NCI-H510A treated with DMSO at 0.1 percent for 48 hours (cell line): ENCODE measurements at regions not wholly inside any gene's neighbourhood (a gene's known extent, or its start where the extent isn't known, plus 50 kb on each side); places are given as distances from the start of the nearest gene placed in this dataset.
"Not testable (repeated sequence)": the region's sequence is repeated elsewhere in the genome, so short reads cannot be mapped to it uniquely, and the experiment has no call there.

ENCODE experiments used
- DNase-seq: peaks from one replicate; lab custom pipeline; 2025; lab: John Stamatoyannopoulos, UW

DNA sequence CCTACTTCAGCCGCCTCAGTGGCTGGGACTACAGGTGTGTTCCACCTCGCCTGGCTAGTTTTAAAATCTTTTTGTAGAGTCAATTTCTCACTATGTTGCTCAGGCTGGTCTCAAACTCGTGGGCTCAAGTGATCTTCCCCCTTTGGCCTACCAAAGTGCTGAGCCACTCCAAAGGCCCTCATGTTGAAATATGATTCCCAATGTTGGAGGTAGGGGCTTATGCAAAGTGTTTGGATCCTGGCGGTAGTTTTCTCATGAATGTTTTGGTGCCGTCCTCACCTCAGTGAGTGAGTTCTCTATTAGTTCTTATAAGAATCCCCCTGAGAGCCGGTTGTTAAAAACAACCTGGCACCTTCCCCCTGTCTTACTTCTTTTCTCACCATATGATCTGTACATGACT is 784.6 kb downstream of the TMTC2 start:
- DNase-seq = peak; percentile 49

GRCh38 chr12:83470749-83471148 is 784.0 kb downstream of the TMTC2 start:
- peak; percentile 83 for DNase-seq

- DNase-seq = no peak
Measured at GRCh38 chr12:83468988-83469908, 782.5 kb downstream of the TMTC2 start.

DNA sequence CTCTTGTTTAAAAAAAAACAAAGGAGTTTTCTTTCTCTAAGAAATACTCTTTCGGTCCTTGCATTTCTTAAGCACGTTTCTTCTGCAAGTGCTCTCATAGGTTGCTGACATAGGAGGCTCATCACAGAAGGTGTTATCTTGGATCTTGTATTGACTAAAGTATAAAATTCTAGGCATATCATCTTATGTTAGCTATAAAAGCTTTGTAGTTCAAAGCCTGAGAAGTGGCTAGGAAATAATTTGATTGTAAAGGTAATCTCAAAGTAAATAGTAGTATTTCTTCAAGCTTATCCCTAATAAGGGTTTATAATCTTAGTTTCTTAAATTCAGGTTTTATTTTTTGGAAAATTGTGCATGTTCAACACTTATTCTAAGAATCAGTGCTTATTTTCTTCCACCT is 778.9 kb downstream of the TMTC2 start:
- no peak for DNase-seq

DNA sequence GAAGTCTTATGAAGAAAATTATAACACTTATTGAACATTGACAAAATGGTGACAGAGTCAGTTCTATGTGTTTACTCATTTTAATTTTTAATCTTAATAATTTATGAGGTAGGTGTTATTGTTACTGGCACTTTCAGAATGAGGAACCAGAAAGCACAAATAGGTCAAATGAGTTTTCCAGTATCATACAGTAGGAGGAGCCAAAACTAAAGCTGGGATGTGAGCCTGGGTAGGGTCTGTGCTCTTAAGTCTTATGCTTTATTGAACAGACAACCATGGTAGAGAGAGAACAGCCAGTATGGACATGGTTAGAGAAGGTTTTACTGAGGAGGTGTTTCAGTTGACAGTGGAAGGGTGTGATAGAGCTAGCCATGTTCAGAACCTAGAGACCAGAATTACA is 775.7 kb downstream of the TMTC2 start:
- no peak for DNase-seq

- DNase-seq = no peak
Measured at GRCh38 chr12:83461336-83461935, 774.7 kb downstream of the TMTC2 start.

GRCh38 chr12:83451189-83451588 is 764.5 kb downstream of the TMTC2 start:
- no peak for DNase-seq

- DNase-seq = no peak
Measured at GRCh38 chr12:83434600-83434999, 747.9 kb downstream of the TMTC2 start.

DNA sequence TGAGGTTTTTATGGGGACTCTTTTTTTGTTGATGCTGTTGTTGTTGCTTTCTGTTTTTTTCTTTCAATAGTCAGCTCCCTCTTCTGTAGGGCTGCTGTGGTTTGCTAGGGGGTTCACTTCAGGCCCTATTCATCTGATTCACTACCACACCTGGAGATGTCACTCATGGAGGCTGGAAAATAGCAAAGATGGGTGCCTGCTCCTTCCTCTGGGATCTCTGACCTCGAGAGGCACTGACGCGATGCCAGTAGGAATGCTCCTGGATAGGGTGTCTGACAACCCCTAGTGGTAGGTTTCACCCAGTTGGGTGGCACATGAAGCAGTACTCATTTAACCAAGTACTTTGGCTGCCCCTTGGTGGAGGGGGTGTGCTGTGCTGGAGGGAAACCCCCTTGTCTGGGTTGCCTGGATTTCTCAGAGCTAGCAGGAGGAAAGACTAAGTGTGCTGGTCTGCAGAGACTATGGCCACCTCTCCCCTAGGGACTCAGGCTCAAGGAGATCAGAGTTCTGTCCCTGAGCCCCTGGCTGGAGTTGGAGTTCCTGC is 745.5 kb downstream of the TMTC2 start:
- no peak for DNase-seq

GRCh38 chr12:83427586-83428136 is 741.0 kb downstream of the TMTC2 start:
- not testable (repeated sequence) for DNase-seq

- DNase-seq = no peak
Measured at GRCh38 chr12:83414981-83415380, 728.3 kb downstream of the TMTC2 start.

DNA sequence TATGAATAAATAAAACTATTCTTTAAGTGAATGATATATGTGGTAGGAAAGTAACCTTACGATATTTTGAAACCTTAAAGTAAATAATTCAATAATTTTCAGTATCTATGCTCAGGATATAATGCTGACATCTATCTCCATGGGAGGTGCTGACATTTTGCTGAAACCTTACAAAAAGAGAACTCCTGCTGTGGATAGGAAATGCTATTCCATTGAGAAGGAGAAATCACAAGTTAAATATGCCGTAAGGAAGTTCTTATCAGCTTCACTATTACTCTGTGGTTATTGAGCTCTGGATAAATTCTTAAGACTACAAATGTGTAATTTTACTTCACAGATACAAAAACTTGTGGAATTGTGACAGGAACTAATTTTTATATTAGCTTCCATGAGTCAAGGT is 722.1 kb downstream of the TMTC2 start:
- no peak for DNase-seq

DNA sequence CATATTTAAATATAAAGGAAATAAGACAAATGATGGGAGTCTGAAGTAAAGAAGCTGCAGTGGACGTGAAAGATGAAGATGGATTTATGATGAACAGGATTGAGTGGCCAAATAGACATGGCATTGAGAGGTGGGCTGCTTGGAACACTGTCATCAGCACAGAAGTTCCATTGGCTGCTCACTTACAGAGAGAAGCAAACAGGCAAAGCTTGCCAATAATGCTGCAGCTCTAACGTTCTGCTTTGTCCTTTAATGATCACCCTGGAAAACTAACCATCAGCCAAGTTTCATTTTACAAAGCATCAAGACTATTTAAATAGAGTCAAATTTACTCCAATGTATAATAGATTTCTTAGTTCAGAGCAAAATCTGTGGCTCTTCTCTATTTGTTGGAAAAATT is 721.4 kb downstream of the TMTC2 start:
- DNase-seq = no peak

DNA sequence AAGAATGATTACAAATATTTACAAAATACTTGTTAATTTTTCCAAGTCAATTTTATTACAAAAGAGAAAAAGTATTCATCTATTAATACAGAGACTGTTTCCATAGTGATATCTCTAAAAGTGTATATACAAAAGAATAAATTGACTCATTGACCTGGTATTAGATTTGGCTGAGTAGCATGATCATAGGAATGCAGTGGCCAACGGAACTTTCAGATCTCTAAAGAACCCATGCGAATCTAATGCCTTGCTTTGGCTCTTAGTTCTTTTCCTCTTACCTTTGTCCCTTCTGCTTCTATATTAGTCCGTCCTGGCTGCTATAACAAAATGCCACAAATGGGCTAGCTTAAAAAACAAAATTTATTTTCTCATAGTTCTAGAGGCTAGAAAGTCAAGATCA is 717.8 kb downstream of the TMTC2 start:
- DNase-seq = no peak

GRCh38 chr12:83390186-83390585 is 703.5 kb downstream of the TMTC2 start:
- no peak for DNase-seq

- no peak for DNase-seq
Measured at GRCh38 chr12:83389237-83389996, 702.7 kb downstream of the TMTC2 start.

DNA sequence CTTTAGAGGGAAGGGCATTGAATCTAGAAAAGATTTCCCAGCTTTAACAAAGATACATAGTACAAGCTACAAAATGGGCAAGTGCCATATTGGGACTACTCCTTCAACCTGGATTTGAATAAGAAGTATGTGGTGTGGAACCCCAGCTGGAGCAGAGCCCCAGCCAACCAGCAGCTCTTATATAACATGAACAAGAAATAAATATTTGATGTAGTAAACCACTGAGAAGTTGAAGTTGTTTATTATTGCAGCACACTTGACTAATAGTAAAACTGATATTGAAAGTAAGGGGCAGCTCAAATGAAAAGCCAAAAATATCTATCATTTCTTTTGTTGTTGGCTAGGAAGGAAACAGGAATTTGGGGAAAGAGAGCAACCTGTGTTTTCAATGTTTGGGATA is 701.8 kb downstream of the TMTC2 start:
- no peak for DNase-seq

- no peak for DNase-seq
Measured at GRCh38 chr12:83386527-83387264, 700.0 kb downstream of the TMTC2 start.

DNA sequence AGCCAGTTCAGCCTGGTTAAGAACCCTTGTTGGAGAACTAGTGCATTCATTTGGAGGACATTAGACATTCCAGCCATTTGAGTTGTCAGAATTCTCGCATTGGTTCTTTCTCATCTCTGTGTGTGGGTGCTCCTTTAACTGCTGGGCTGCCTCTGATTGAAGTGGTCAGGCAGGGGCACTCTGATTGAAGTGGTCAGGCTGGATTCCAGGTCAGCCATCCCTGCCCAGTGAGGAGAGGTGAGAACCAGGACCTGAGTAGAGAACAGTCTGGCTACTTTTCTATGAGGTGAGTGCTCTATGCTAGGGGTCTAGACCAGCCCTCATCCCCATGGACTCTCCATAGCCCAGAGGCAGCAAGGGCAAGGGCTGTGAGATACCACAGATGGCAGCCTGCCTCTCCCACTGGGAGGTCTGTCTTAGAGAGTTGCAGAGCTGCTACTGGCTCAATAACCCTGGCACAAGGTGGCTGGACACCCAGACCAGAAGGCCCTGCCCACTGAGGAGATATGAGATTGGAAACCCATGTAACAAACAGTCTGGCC is 691.6 kb downstream of the TMTC2 start:
- no peak for DNase-seq

GRCh38 chr12:83365317-83365716 is 678.6 kb downstream of the TMTC2 start:
- DNase-seq = no peak

GRCh38 chr12:83361475-83361874 is 674.8 kb downstream of the TMTC2 start:
- no peak for DNase-seq
